ENCODE measurements at regions not wholly inside any gene's neighbourhood (a gene's known extent, or its start where the extent isn't known, plus 50 kb on each side); places are given as distances from the start of the nearest gene placed in this dataset.

GRCh38 chr5:97538912-97539311 lies 355.9 kb upstream of the RIOK2 start:
- in situ Hi-C loops (cut with MboI; ENCODE audit: low pct_unique_long_range_greater_than_20kb, low sequenced_read_pairs, unreplicated experiment), result loop anchor here (25.0 kb wide), 1 partner anchor 302 kb away; no protein-coding TSS in a partner anchor
- no peak for DNase-seq (ENCODE audit: low spot score)
- no peak for TF ChIP-seq CTCF (IDR thresholded peaks at IDR 0.05; ENCODE audit: extremely low read depth, insufficient read depth, missing control alignments)

GRCh38 chr5:97541864-97542263 lies 358.8 kb upstream of the RIOK2 start:
- in situ Hi-C loops (cut with MboI; ENCODE audit: low pct_unique_long_range_greater_than_20kb, low sequenced_read_pairs, unreplicated experiment), result loop anchor here (25.0 kb wide), 1 partner anchor 305 kb away; no protein-coding TSS in a partner anchor
- TF ChIP-seq CTCF (IDR thresholded peaks at IDR 0.05; ENCODE audit: extremely low read depth, insufficient read depth, missing control alignments), result no peak
- DNase-seq (ENCODE audit: low spot score), result no peak

GRCh38 chr5:97542469-97542868 lies 359.4 kb upstream of the RIOK2 start:
- no peak for DNase-seq (ENCODE audit: low spot score)
- in situ Hi-C loops (cut with MboI; ENCODE audit: low pct_unique_long_range_greater_than_20kb, low sequenced_read_pairs, unreplicated experiment), result loop anchor here (25.0 kb wide), 1 partner anchor 305 kb away; no protein-coding TSS in a partner anchor
- TF ChIP-seq CTCF (IDR thresholded peaks at IDR 0.05; ENCODE audit: extremely low read depth, insufficient read depth, missing control alignments), result no peak

GRCh38 chr5:97543166-97543565 lies 360.1 kb upstream of the RIOK2 start:
- in situ Hi-C loops (cut with MboI; ENCODE audit: low pct_unique_long_range_greater_than_20kb, low sequenced_read_pairs, unreplicated experiment), result loop anchor here (25.0 kb wide), 1 partner anchor 306 kb away; no protein-coding TSS in a partner anchor
- DNase-seq (ENCODE audit: low spot score), result no peak
- no peak for TF ChIP-seq CTCF (IDR thresholded peaks at IDR 0.05; ENCODE audit: extremely low read depth, insufficient read depth, missing control alignments)

- DNase-seq (ENCODE audit: low spot score), result no peak
- TF ChIP-seq CTCF (IDR thresholded peaks at IDR 0.05; ENCODE audit: extremely low read depth, insufficient read depth, missing control alignments), result no peak
- in situ Hi-C loops (cut with MboI; ENCODE audit: low pct_unique_long_range_greater_than_20kb, low sequenced_read_pairs, unreplicated experiment), result loop anchor here (25.0 kb wide), 1 partner anchor 307 kb away; no protein-coding TSS in a partner anchor
Measured at GRCh38 chr5:97544240-97544639, 361.2 kb upstream of the RIOK2 start.

- in situ Hi-C loops (cut with MboI; ENCODE audit: low pct_unique_long_range_greater_than_20kb, low sequenced_read_pairs, unreplicated experiment), result loop anchor here (25.0 kb wide), 1 partner anchor 307 kb away; no protein-coding TSS in a partner anchor
- DNase-seq (ENCODE audit: low spot score), result no peak
- no peak for TF ChIP-seq CTCF (IDR thresholded peaks at IDR 0.05; ENCODE audit: extremely low read depth, insufficient read depth, missing control alignments)
Measured at GRCh38 chr5:97544678-97545077, 361.6 kb upstream of the RIOK2 start.

All from GM13977 (cell line).